HUES6 (cell line): ENCODE measurements at regions not wholly inside any gene's neighbourhood (a gene's known extent, or its start where the extent isn't known, plus 50 kb on each side); places are given as distances from the start of the nearest gene placed in this dataset.
"Not testable (repeated sequence)": the region's sequence is repeated elsewhere in the genome, so short reads cannot be mapped to it uniquely, and the experiment has no call there.

Experiments
- H3K27ac ChIP-seq: 2 replicates; pipeline ENCODE4 v1.7.0; 2013; ENCODE audit warnings: low read depth, mild to moderate bottlenecking, low read length, inconsistent platforms
- H3K27me3 ChIP-seq: 2 replicates; pipeline ENCODE4 v1.6.1; 2013; ENCODE audit warnings: low read length; ENCODE audit not compliant: control insufficient read depth, insufficient read depth
- H3K36me3 ChIP-seq: 2 replicates; pipeline ENCODE4 v1.6.1; 2013; ENCODE audit warnings: low read length; ENCODE audit not compliant: control insufficient read depth, insufficient read depth
- H3K4me1 ChIP-seq: 2 replicates; pipeline ENCODE4 v1.6.1; 2013; ENCODE audit warnings: low read length; ENCODE audit not compliant: control insufficient read depth, insufficient read depth
- H3K4me3 ChIP-seq: 2 replicates; pipeline ENCODE4 v1.5.1; 2013; ENCODE audit warnings: low read depth, low read length
- H3K9ac ChIP-seq: one replicate; pipeline ENCODE4 v1.6.1; 2013; ENCODE audit warnings: mild to moderate bottlenecking, low read length
- H3K9me3 ChIP-seq: 2 replicates; pipeline ENCODE4 v1.6.1; 2013; ENCODE audit warnings: low read depth, low read length; ENCODE audit not compliant: control insufficient read depth, insufficient read depth

DNA sequence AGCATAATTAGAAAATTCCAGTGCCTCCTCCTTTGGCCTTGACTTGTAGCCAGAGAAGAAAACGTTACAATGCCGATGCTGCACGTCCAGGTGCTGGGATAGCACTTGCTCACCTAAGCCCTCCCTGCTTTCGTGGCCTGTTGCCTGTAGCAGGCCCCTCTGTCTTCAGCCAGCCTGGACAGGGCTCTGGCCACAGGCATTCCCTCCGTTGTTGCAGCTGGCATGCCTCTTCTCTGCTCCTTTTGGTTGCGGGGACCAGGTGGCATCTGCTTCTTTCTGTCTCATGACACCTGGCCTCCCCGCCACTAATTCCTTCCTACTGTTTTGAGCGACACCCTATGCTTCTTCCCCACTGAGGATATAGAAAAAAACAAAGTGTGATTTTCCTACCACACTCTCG, 54.6 kb upstream of the MORC3 start:
- H3K4me3 ChIP-seq: no peak overlapping the region
- no peak overlapping the region for H3K9ac ChIP-seq
- no peaks in the 10 kb centered on the region for H3K4me1 ChIP-seq
- peaks cover 3% of the 10 kb centered on the region; the same call in 1 of the 2 replicates for H3K9me3 ChIP-seq
- H3K27ac ChIP-seq: no peak overlapping the region
- H3K27me3 ChIP-seq: no peaks in the 10 kb centered on the region
- H3K36me3 ChIP-seq: no peaks in the 10 kb centered on the region

GRCh38 chr21:36267828-36268227, 52.2 kb upstream of the MORC3 start:
- not testable (repeated sequence) for H3K27ac ChIP-seq, H3K9ac ChIP-seq, H3K9me3 ChIP-seq, H3K4me1 ChIP-seq, H3K4me3 ChIP-seq, H3K27me3 ChIP-seq, H3K36me3 ChIP-seq

- H3K9ac ChIP-seq, H3K27me3 ChIP-seq, H3K36me3 ChIP-seq, H3K4me3 ChIP-seq, H3K4me1 ChIP-seq, H3K9me3 ChIP-seq, H3K27ac ChIP-seq: not testable (repeated sequence)
These were observed 51.7 kb upstream of the MORC3 start for GRCh38 chr21:36268264-36268663.
